ENCODE measurements at regions not wholly inside any gene's neighbourhood (a gene's known extent, or its start where the extent isn't known, plus 50 kb on each side); places are given as distances from the start of the nearest gene placed in this dataset.

- Histone ChIP-seq H3F3A (ENCODE audit: insufficient read depth, low read depth) (no peaks in the 10 kb centered on the region), H3K27me3 (ENCODE audit: insufficient read depth, low read depth) (no peaks in the 10 kb centered on the region), H3K4me1 (replicated peaks; ENCODE audit: insufficient read depth) (no peaks in the 10 kb centered on the region), H3K36me3 (ENCODE audit: low read depth) (no peaks in the 10 kb centered on the region), H3K9me3 (ENCODE audit: insufficient read depth, low read depth) (no peaks in the 10 kb centered on the region), H4K20me1 (ENCODE audit: insufficient read depth) (no peaks in the 10 kb centered on the region), H2AFZ (no peak overlapping the region), H3K79me2 (ENCODE audit: low read depth) (no peaks in the 10 kb centered on the region), H3K4me3 (no peak overlapping the region), H3K9me2 (ENCODE audit: insufficient read depth) (no peaks in the 10 kb centered on the region), H3K27ac (no peak overlapping the region), H3K4me2 (no peak overlapping the region)
- POLR2A ChIA-PET (ENCODE audit: unreplicated experiment), result no interaction called here
- CTCF ChIA-PET, result no interaction called here
- BruUV-seq (replicated peaks), result no TSS peak
- TF ChIP-seq CTCF (conservative IDR thresholded peaks at IDR 0.05) (no peak), EZH2 (IDR thresholded peaks at IDR 0.05; ENCODE audit: low read depth) (no peak)
- no peak for DNase-seq
- intact Hi-C loops (cut with micrococcal nuclease; ENCODE audit: unreplicated experiment), result no loop called here
Measured at GRCh38 chr14:38860530-38860929, 242.5 kb downstream of the SEC23A start.

GRCh38 chr14:38856798-38857197, 246.2 kb downstream of the SEC23A start:
- no peak for TF ChIP-seq EZH2 (IDR thresholded peaks at IDR 0.05; ENCODE audit: low read depth)
- no peak for TF ChIP-seq CTCF (conservative IDR thresholded peaks at IDR 0.05)
- Histone ChIP-seq H3K27me3 (ENCODE audit: insufficient read depth, low read depth) (no peaks in the 10 kb centered on the region), H3F3A (ENCODE audit: insufficient read depth, low read depth) (no peaks in the 10 kb centered on the region), H3K36me3 (ENCODE audit: low read depth) (no peaks in the 10 kb centered on the region), H3K27ac (no peak overlapping the region), H3K9me3 (ENCODE audit: insufficient read depth, low read depth) (no peaks in the 10 kb centered on the region; the same call in 1 of the 2 replicates), H4K20me1 (ENCODE audit: insufficient read depth) (no peaks in the 10 kb centered on the region), H3K4me2 (no peak overlapping the region), H3K9me2 (ENCODE audit: insufficient read depth) (no peaks in the 10 kb centered on the region), H3K4me3 (no peak overlapping the region), H2AFZ (no peak overlapping the region), H3K79me2 (ENCODE audit: low read depth) (no peaks in the 10 kb centered on the region), H3K4me1 (replicated peaks; ENCODE audit: insufficient read depth) (no peaks in the 10 kb centered on the region)
- POLR2A ChIA-PET (ENCODE audit: unreplicated experiment), result no interaction called here
- CTCF ChIA-PET, result no interaction called here
- BruUV-seq (replicated peaks), result no TSS peak
- no peak for DNase-seq
- intact Hi-C loops (cut with micrococcal nuclease; ENCODE audit: unreplicated experiment), result no loop called here

- H3K4me3 ChIP-seq, result no peak overlapping the region
- no peak overlapping the region for H2AFZ ChIP-seq
- CTCF ChIA-PET, result no interaction called here
- H3K27me3 ChIP-seq (ENCODE audit: insufficient read depth, low read depth), result no peaks in the 10 kb centered on the region
- H3K27ac ChIP-seq, result no peak overlapping the region
- H3K79me2 ChIP-seq (ENCODE audit: low read depth), result no peaks in the 10 kb centered on the region
- no peaks in the 10 kb centered on the region for H4K20me1 ChIP-seq (ENCODE audit: insufficient read depth)
- no peaks in the 10 kb centered on the region for H3K36me3 ChIP-seq (ENCODE audit: low read depth)
- BruUV-seq (replicated peaks), result no TSS peak
- no peak for DNase-seq
- TF ChIP-seq CTCF (conservative IDR thresholded peaks at IDR 0.05) (no peak), EZH2 (IDR thresholded peaks at IDR 0.05; ENCODE audit: low read depth) (no peak)
- POLR2A ChIA-PET (ENCODE audit: unreplicated experiment), result no interaction called here
- H3K4me2 ChIP-seq, result no peak overlapping the region
- no peaks in the 10 kb centered on the region; the same call in 1 of the 2 replicates for H3K9me3 ChIP-seq (ENCODE audit: insufficient read depth, low read depth)
- H3F3A ChIP-seq (ENCODE audit: insufficient read depth, low read depth), result no peaks in the 10 kb centered on the region
- no peaks in the 10 kb centered on the region for H3K9me2 ChIP-seq (ENCODE audit: insufficient read depth)
- H3K4me1 ChIP-seq (replicated peaks; ENCODE audit: insufficient read depth), result no peaks in the 10 kb centered on the region
- intact Hi-C loops (cut with micrococcal nuclease; ENCODE audit: unreplicated experiment), result no loop called here
Measured at GRCh38 chr14:38855513-38855912, 247.5 kb downstream of the SEC23A start.
